SIG-M5 treated with dmso at 0.1 percent for 504 hours (cell line): ENCODE measurements at regions not wholly inside any gene's neighbourhood (a gene's known extent, or its start where the extent isn't known, plus 50 kb on each side); places are given as distances from the start of the nearest gene placed in this dataset.
"Not testable (repeated sequence)": the region's sequence is repeated elsewhere in the genome, so short reads cannot be mapped to it uniquely, and the experiment has no call there.

Experiments used
- DNase-seq: peaks from one replicate; lab custom pipeline; 2025; ENCODE audit not compliant: unreplicated experiment; lab: John Stamatoyannopoulos, UW

GRCh38 chr5:168117469-168117868, 174.0 kb upstream of the WWC1 start:
- DNase-seq, result no peak

GRCh38 chr5:168118042-168118668, 173.3 kb upstream of the WWC1 start:
- no peak for DNase-seq

DNA sequence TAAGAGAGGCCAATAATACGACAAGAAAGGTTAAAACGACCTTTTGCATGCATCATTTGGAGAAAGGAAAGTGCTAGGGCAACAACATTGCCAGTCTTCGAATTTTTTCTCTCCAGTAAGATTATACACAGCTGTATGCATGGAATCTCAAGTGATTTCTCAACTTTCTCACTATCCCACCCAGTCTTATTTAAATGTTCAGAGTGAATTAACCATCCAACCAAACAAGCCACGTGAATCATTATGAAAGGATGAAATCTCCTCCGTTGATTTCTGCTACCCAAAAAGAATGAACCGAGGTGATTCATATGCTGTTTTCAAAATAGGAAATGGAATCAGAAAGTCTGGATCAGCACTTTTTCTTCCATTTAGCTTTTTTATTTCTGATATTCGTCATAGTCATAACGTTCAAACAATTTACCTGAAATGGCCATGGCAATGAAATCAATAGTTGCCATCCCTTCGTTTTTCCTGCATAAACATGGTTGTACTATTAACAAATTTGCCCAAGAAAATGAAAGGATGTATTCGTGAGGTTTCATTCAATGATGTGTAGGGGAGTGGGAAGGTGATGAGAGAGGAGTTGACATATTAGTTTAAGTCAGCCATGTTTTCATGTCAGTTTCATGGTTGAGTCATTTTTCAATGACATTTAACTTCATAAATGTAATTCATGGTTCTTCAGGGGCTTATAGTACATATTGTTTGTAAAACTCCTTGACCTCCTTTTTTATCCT, 170.9 kb upstream of the WWC1 start:
- DNase-seq, result no peak

- no peak for DNase-seq
Observed at GRCh38 chr5:168121138-168121494, 170.3 kb upstream of the WWC1 start.

GRCh38 chr5:168123631-168124528, 167.6 kb upstream of the WWC1 start:
- DNase-seq, result peak; percentile 11

- no peak for DNase-seq
Observed at GRCh38 chr5:168125445-168126199, 165.8 kb upstream of the WWC1 start.

- DNase-seq, result no peak
Observed at GRCh38 chr5:168126606-168127005, 164.8 kb upstream of the WWC1 start.

- DNase-seq, result no peak
Observed at GRCh38 chr5:168128111-168128510, 163.3 kb upstream of the WWC1 start.

DNA sequence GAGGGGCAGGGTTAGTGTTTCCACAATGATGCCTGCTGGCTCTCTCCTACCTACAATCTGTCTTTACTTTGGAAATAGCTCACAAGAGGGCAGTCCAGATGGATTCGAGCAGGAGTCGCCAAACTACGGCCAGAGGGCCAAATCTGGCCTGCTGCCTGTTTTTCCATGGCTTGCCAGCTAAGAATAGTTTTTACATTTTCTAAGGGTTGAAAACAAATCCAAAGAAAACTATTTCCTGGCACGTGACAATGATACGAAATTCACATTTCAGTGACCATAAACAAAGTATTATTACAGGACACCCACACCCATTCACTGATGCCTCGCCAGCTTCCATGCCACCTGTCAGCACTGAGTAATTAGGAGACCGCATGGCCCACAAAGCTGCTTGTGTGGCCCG, 162.9 kb upstream of the WWC1 start:
- DNase-seq, result no peak

DNA sequence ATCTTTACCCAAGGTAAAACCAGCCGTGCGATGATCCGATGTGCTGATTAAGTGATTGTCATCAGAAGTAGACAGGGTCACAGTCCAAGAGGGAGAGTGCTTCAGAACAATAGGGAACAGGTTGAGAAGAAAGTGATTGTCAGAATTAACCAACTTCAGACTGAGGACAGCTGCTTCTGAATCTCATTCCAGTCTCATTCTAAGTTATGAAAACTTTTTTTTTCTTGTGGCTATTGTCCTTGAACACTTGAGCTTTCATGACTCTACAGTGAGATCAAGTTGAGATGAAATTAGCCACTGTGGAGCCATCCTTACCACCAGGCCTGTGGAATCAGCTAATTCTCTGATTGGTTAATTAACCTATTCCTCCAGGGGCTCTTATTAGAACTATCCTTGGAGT, 159.9 kb upstream of the WWC1 start:
- no peak for DNase-seq

GRCh38 chr5:168132241-168132641, 159.2 kb upstream of the WWC1 start:
- no peak for DNase-seq

DNA sequence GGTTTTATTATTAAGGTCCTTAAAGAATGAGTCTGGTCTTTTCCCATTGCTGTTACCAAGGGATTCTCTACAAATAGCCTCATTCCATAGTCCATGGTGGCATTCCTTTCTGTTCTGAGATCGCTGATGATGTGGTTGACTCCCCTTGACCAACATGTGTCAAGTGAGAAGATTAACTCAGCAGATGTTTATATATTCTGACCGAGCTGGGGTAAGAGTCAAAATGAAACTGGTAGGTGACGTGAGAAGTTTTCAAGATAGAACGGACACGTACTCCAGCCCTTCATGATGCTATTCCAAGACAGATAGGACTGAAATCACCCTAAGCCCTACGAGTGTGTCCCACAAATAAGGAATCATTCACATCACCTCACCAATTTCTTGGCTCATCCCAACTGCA, 155.5 kb upstream of the WWC1 start:
- no peak for DNase-seq

- no peak for DNase-seq
Observed at GRCh38 chr5:168136340-168136739, 155.1 kb upstream of the WWC1 start.

DNA sequence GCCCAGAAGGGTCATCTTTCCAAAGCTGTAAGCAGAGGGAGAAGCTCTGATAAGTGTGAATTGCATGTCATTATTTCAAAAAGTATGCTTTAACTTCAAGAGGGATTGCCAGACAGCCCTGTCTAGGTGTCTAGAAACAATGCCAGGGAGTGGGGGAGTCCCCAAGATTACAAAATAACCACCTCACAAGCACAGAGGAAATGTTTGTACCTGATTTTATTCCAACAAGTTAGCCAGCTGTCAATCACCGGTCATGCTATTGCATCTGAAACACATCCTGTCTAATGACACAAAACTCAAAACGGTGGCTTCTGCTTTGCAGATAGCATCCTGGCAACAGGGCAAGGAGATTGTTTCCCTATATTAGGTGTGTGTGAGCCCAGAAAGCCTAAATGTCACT, 154.2 kb upstream of the WWC1 start:
- DNase-seq, result no peak

- DNase-seq, result no peak
Observed at GRCh38 chr5:168140241-168140640, 151.2 kb upstream of the WWC1 start.

GRCh38 chr5:168142402-168142801, 149.0 kb upstream of the WWC1 start:
- no peak for DNase-seq

DNA sequence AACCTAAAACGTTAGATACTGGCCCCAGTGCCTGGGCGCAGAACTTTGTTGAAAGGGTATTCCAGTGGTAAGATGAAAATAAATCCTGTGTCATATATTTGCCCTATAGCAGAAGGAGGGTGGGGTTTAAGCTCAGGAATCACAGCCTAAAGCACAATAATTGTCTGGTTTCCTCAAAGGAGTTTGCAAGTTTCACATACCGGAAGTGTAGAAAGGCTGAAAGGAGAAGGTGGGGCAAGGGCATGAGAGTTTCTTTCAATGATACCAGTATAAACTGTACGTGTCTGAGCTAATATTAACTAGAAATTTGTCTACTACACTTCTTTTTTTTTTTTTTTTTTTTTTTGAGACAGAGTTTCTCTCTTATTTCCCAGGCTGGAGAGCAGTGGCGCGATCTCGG, 147.9 kb upstream of the WWC1 start:
- not testable (repeated sequence) for DNase-seq

GRCh38 chr5:168147106-168147505, 144.3 kb upstream of the WWC1 start:
- DNase-seq, result no peak

DNA sequence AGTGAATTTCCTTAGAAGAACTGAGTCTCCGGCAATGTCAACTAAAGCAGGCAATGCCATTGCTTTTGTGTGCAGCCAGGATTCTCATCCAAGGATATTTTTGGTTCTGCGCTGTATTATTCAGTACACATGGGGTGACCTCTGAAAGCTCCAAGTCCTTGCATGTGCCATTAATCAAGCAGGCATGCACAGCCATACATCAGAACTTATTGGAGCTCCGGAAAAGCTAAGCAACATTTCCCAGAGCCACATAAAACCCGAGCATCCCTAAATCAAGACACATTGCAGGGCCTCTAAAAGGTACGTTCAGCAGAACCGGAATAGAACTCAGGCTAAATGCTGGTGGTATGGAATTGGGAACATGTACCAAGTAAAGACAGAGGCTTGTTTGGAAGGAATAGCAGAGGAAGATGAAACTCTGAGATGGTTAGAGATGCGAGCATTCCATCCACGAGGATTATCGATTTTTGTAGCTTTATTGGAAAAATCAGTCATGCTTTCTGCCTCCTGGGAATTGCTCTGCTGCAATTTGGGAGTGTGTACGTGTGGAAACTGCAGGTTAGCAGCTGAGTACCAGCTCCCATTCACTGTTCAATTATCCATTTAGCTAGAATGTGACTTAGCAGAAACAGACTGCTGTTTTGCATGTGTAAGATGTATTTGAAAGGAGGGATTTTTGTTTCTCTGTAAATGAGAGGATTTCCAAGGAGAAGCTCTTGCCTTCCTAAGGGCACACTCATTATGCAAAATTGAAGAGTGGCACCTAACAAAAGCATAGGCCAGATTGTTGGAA, 143.7 kb upstream of the WWC1 start:
- DNase-seq, result no peak

DNA sequence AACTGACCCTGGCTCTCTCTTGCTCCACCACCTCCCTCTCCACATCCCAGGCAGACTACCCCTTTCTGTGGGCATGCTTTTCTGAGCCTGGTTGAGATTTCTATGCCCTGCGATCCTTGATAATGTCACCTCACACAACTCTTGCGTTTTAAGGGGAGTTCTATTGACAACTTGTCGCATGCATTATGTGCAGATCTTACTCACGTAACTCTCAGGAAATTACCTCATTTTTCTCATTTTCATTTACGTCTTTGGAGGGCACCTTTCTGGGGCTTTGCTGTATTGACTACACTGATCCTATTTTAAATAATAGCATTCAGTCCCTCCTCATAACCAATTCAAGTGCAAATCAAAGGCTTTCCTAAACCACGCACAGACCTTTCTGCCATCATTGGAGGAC, 140.4 kb upstream of the WWC1 start:
- no peak for DNase-seq
